ENCODE measurements at regions not wholly inside any gene's neighbourhood (a gene's known extent, or its start where the extent isn't known, plus 50 kb on each side); places are given as distances from the start of the nearest gene placed in this dataset.

GRCh38 chr4:132094017-132094416 is 1055.1 kb upstream of the PCDH10 start (continued):
- TF ChIP-seq NFE2 (CRISPR knock-in tag; IDR thresholded peaks at IDR 0.05) (no peak), THAP7 (CRISPR knock-in tag; IDR thresholded peaks at IDR 0.05) (no peak), USF2 (IDR thresholded peaks at IDR 0.05; ENCODE audit: low read depth, low read length) (no peak), USF2 (CRISPR knock-in tag; IDR thresholded peaks at IDR 0.05; ENCODE audit: borderline replicate concordance) (no peak), ZIK1 (CRISPR knock-in tag; IDR thresholded peaks at IDR 0.05; ENCODE audit: borderline replicate concordance, low read depth) (no peak), KAT7 (CRISPR knock-in tag; IDR thresholded peaks at IDR 0.05; ENCODE audit: borderline replicate concordance) (no peak), ZNF607 (CRISPR knock-in tag; IDR thresholded peaks at IDR 0.05; ENCODE audit: borderline replicate concordance) (no peak), RXRB (CRISPR knock-in tag; IDR thresholded peaks at IDR 0.05; ENCODE audit: borderline replicate concordance) (no peak), NR2C2 (CRISPR knock-in tag; IDR thresholded peaks at IDR 0.05; ENCODE audit: borderline replicate concordance) (no peak), GTF2F1 (IDR thresholded peaks at IDR 0.05; ENCODE audit: low read length) (no peak), ZNF883 (CRISPR knock-in tag; IDR thresholded peaks at IDR 0.05; ENCODE audit: not compliant biosample characterization) (no peak)

GRCh38 chr4:132097041-132097440 is 1052.1 kb upstream of the PCDH10 start:
- Histone ChIP-seq H3K27me3 (ENCODE audit: control insufficient read depth in 1 of 2, insufficient read depth in 2 of 2, low read length in 2 of 2) (no peaks in the 10 kb centered on the region), H3K27ac (ENCODE audit: extremely low read length, insufficient read depth, low read length) (no peak overlapping the region), H2AFZ (ENCODE audit: low read length) (no peak overlapping the region), H3K4me2 (ENCODE audit: low read depth, low read length) (no peak overlapping the region), H3K9me3 (ENCODE audit: low read length) (no peaks in the 10 kb centered on the region), H3K4me1 (ENCODE audit: insufficient read depth, low read length) (no peaks in the 10 kb centered on the region), H3K9ac (ENCODE audit: insufficient read depth, low read depth, low read length) (no peak overlapping the region), H3K4me3 (replicated peaks in 1 of 3; ENCODE audit: insufficient read depth in 1 of 3, low read depth in 2 of 3, low read length in 3 of 3) (no peak overlapping the region), H3K36me3 (replicated peaks in 1 of 2; ENCODE audit: control insufficient read depth in 1 of 2, insufficient read depth in 2 of 2, low read length in 2 of 2) (no peaks in the 10 kb centered on the region), H3K79me2 (ENCODE audit: insufficient read depth, low read length) (no peaks in the 10 kb centered on the region), H4K20me1 (ENCODE audit: insufficient read depth, low read length) (no peaks in the 10 kb centered on the region)
- intact Hi-C loops (cut with micrococcal nuclease; ENCODE audit: unreplicated experiment), result no loop called here
- BruUV-seq (replicated peaks), result no TSS peak
- no peak for FAIRE-seq
- TF ChIP-seq ARID4A (CRISPR knock-in tag; IDR thresholded peaks at IDR 0.05; ENCODE audit: borderline replicate concordance) (no peak), ADNP (CRISPR knock-in tag; IDR thresholded peaks at IDR 0.05) (no peak), XBP1 (CRISPR knock-in tag; IDR thresholded peaks at IDR 0.05) (no peak), ZNF383 (CRISPR knock-in tag; IDR thresholded peaks at IDR 0.05; ENCODE audit: borderline replicate concordance) (no peak), ZNF468 (CRISPR knock-in tag; IDR thresholded peaks at IDR 0.05) (no peak), ATF3 (CRISPR knock-in tag; IDR thresholded peaks at IDR 0.05) (no peak), GABPA (IDR thresholded peaks at IDR 0.05; ENCODE audit: low read depth, low read length) (no peak), GABPA (CRISPR knock-in tag; IDR thresholded peaks at IDR 0.05; ENCODE audit: low read depth) (no peak)
- in situ Hi-C loops (cut with HindIII; ENCODE audit: extremely low pct_ligation_motif_present, low pct_unique_long_range_greater_than_20kb), result no loop called here
- POLR2A ChIA-PET, result no interaction called here
- no peak for ATAC-seq
- CTCF ChIA-PET (ENCODE audit: low intra/inter-chr PET ratio, low total read pairs), result no interaction called here
- no peak for DNase-seq (ENCODE audit: low spot score)

All from HepG2 (cell line).